Left ventricle myocardium inferior (tissue), 1 donor: ENCODE measurements at regions not wholly inside any gene's neighbourhood (a gene's known extent, or its start where the extent isn't known, plus 50 kb on each side); places are given as distances from the start of the nearest gene placed in this dataset.

Experiments
- DNase-seq: peaks from one replicate; pipeline ENCODE4 v3.0.0-alpha.2; 2020
- H3K27ac ChIP-seq: fragments of 200-600 bp; replicated peaks from 2 replicates; pipeline ENCODE4 v1.8.0; 2021
- H3K27me3 ChIP-seq: fragments of 200-600 bp; 2 replicates; pipeline ENCODE4 v1.8.0; 2021; ENCODE audit warnings: low read depth
- H3K36me3 ChIP-seq: fragments of 200-600 bp; 2 replicates; pipeline ENCODE4 v1.8.0; 2021
- H3K4me1 ChIP-seq: fragments of 200-600 bp; 2 replicates; pipeline ENCODE4 v1.8.0; 2021
- H3K4me3 ChIP-seq: fragments of 200-600 bp; 2 replicates; pipeline ENCODE4 v1.8.0; 2021; ENCODE audit warnings: mild to moderate bottlenecking, moderate library complexity
- H3K9me3 ChIP-seq: fragments of 200-600 bp; replicated peaks from 2 replicates; pipeline ENCODE4 v1.8.0; 2021
- CTCF ChIP-seq: fragments of 200-600 bp; IDR thresholded peaks from 2 replicates; pipeline ENCODE4 v1.8.0; 2021; ENCODE audit warnings: antibody characterized with exemption, mild to moderate bottlenecking, borderline replicate concordance
- intact Hi-C: fragments of 100-400 bp; cut with micrococcal nuclease; formaldehyde crosslinking; loops from one replicate; pipeline ENCODE4 v1.11.0; 2022
- donor health status: DM: no; HTN: yes; CAD: no; lungs with severe emphysema.

GRCh38 chr13:18949489-18949761 is 232.2 kb downstream of the TUBA3C start:
- peaks cover 9% of the 10 kb centered on the region for H3K27me3 ChIP-seq
- DNase-seq, result no peak
- no peaks in the 10 kb centered on the region for H3K36me3 ChIP-seq
- H3K9me3 ChIP-seq, result no peaks in the 10 kb centered on the region
- H3K27ac ChIP-seq, result no peak overlapping the region
- no peak for TF ChIP-seq CTCF
- H3K4me1 ChIP-seq, result no peaks in the 10 kb centered on the region
- no peak overlapping the region for H3K4me3 ChIP-seq
- intact Hi-C loops, result no loop called here

GRCh38 chr13:18948664-18949488 is 232.7 kb downstream of the TUBA3C start:
- Histone ChIP-seq H3K36me3 (no peaks in the 10 kb centered on the region), H3K27me3 (peaks cover 15% of the 10 kb centered on the region), H3K4me1 (no peaks in the 10 kb centered on the region), H3K9me3 (no peaks in the 10 kb centered on the region), H3K27ac (no peak overlapping the region), H3K4me3 (no peak overlapping the region)
- no peak for TF ChIP-seq CTCF
- intact Hi-C loops, result no loop called here
- DNase-seq, result no peak

GRCh38 chr13:18948012-18948663 is 233.5 kb downstream of the TUBA3C start:
- Histone ChIP-seq H3K27me3 (peaks cover 21% of the 10 kb centered on the region), H3K9me3 (no peaks in the 10 kb centered on the region), H3K4me3 (no peak overlapping the region), H3K36me3 (no peaks in the 10 kb centered on the region), H3K4me1 (no peaks in the 10 kb centered on the region), H3K27ac (no peak overlapping the region)
- DNase-seq, result no peak
- no peak for TF ChIP-seq CTCF
- intact Hi-C loops, result no loop called here

GRCh38 chr13:18947376-18947977 is 234.1 kb downstream of the TUBA3C start:
- Histone ChIP-seq H3K4me3 (no peak overlapping the region), H3K4me1 (no peaks in the 10 kb centered on the region), H3K27ac (no peak overlapping the region), H3K27me3 (peaks cover 27% of the 10 kb centered on the region), H3K36me3 (no peaks in the 10 kb centered on the region), H3K9me3 (no peaks in the 10 kb centered on the region)
- intact Hi-C loops, result no loop called here
- TF ChIP-seq CTCF, result no peak
- no peak for DNase-seq

GRCh38 chr13:18946738-18947137 is 234.9 kb downstream of the TUBA3C start:
- Histone ChIP-seq H3K4me1 (no peaks in the 10 kb centered on the region), H3K36me3 (no peaks in the 10 kb centered on the region), H3K27ac (no peak overlapping the region), H3K9me3 (no peaks in the 10 kb centered on the region), H3K4me3 (no peak overlapping the region), H3K27me3 (peaks cover 27% of the 10 kb centered on the region)
- no peak for TF ChIP-seq CTCF
- no peak for DNase-seq
- intact Hi-C loops, result no loop called here
